ENCODE measurements at regions not wholly inside any gene's neighbourhood (a gene's known extent, or its start where the extent isn't known, plus 50 kb on each side); places are given as distances from the start of the nearest gene placed in this dataset.

- no peaks in the 10 kb centered on the region for H4K20me1 ChIP-seq (ENCODE audit: insufficient read depth, low read length)
- no peaks in the 10 kb centered on the region for H3K36me3 ChIP-seq (ENCODE audit: insufficient read depth, low read length)
- no peak overlapping the region for H3K4me3 ChIP-seq (ENCODE audit: low read depth, low read length, poor library complexity, severe bottlenecking)
- POLR2A ChIA-PET: no interaction called here
- BruUV-seq (replicated peaks): no TSS peak
- DNase-seq (ENCODE audit: low spot score): no peak
- no peaks in the 10 kb centered on the region for H3K79me2 ChIP-seq (ENCODE audit: insufficient read depth, low read depth, low read length)
- CTCF ChIA-PET (ENCODE audit: unreplicated experiment): no interaction called here
- H3K9me3 ChIP-seq (ENCODE audit: low read length): no peaks in the 10 kb centered on the region
- H3K4me2 ChIP-seq (ENCODE audit: low read length): no peak overlapping the region
- no peaks in the 10 kb centered on the region for H3K9me2 ChIP-seq (ENCODE audit: insufficient read depth, low read length)
- no peak overlapping the region for H2AFZ ChIP-seq (ENCODE audit: low read length)
- peaks cover 58% of the 10 kb centered on the region for H3K4me1 ChIP-seq (ENCODE audit: insufficient read depth, low read length, poor library complexity, severe bottlenecking)
- TF ChIP-seq CTCF (conservative IDR thresholded peaks at IDR 0.05; ENCODE audit: low read length) (no peak), EZH2phosphoT487 (IDR thresholded peaks at IDR 0.05; ENCODE audit: borderline replicate concordance, low read depth, low read length) (no peak)
- no peak overlapping the region for H3K27ac ChIP-seq (ENCODE audit: low read depth, low read length, poor library complexity, severe bottlenecking)
- intact Hi-C loops (cut with micrococcal nuclease; ENCODE audit: unreplicated experiment): loop anchor here (5.0 kb wide), 1 partner anchor 404 kb away; the partner anchor contains the start of gene TLE3
These were observed 262.1 kb downstream of the UACA start for GRCh38 chr15:70501121-70501727.

GRCh38 chr15:70499791-70500190, 263.6 kb downstream of the UACA start:
- H3K4me3 ChIP-seq (ENCODE audit: low read depth, low read length, poor library complexity, severe bottlenecking): no peak overlapping the region
- H3K9me3 ChIP-seq (ENCODE audit: low read length): no peaks in the 10 kb centered on the region
- no peaks in the 10 kb centered on the region for H3K79me2 ChIP-seq (ENCODE audit: insufficient read depth, low read depth, low read length)
- H3K36me3 ChIP-seq (ENCODE audit: insufficient read depth, low read length): no peaks in the 10 kb centered on the region
- no peak for DNase-seq (ENCODE audit: low spot score)
- H4K20me1 ChIP-seq (ENCODE audit: insufficient read depth, low read length): no peaks in the 10 kb centered on the region
- POLR2A ChIA-PET: no interaction called here
- intact Hi-C loops (cut with micrococcal nuclease; ENCODE audit: unreplicated experiment): loop anchor here (5.0 kb wide), 1 partner anchor 402 kb away; the partner anchor contains the start of gene TLE3
- CTCF ChIA-PET (ENCODE audit: unreplicated experiment): no interaction called here
- no peak overlapping the region for H3K27ac ChIP-seq (ENCODE audit: low read depth, low read length, poor library complexity, severe bottlenecking)
- BruUV-seq (replicated peaks): no TSS peak
- H3K4me1 ChIP-seq (ENCODE audit: insufficient read depth, low read length, poor library complexity, severe bottlenecking): peaks cover 57% of the 10 kb centered on the region
- no peak overlapping the region for H2AFZ ChIP-seq (ENCODE audit: low read length)
- no peaks in the 10 kb centered on the region for H3K9me2 ChIP-seq (ENCODE audit: insufficient read depth, low read length)
- TF ChIP-seq CTCF (conservative IDR thresholded peaks at IDR 0.05; ENCODE audit: low read length): no peak
- TF ChIP-seq EZH2phosphoT487 (IDR thresholded peaks at IDR 0.05; ENCODE audit: borderline replicate concordance, low read depth, low read length): no peak
- no peak overlapping the region for H3K4me2 ChIP-seq (ENCODE audit: low read length)

GRCh38 chr15:70498096-70498626, 265.2 kb downstream of the UACA start:
- intact Hi-C loops (cut with micrococcal nuclease; ENCODE audit: unreplicated experiment): no loop called here
- no peak for TF ChIP-seq CTCF (conservative IDR thresholded peaks at IDR 0.05; ENCODE audit: low read length)
- no peaks in the 10 kb centered on the region for H3K9me2 ChIP-seq (ENCODE audit: insufficient read depth, low read length)
- H3K4me3 ChIP-seq (ENCODE audit: low read depth, low read length, poor library complexity, severe bottlenecking): no peak overlapping the region
- CTCF ChIA-PET (ENCODE audit: unreplicated experiment): no interaction called here
- no peak overlapping the region for H3K27ac ChIP-seq (ENCODE audit: low read depth, low read length, poor library complexity, severe bottlenecking)
- no peak for DNase-seq (ENCODE audit: low spot score)
- H3K4me2 ChIP-seq (ENCODE audit: low read length): no peak overlapping the region
- no peak overlapping the region for H2AFZ ChIP-seq (ENCODE audit: low read length)
- BruUV-seq (replicated peaks): no TSS peak
- POLR2A ChIA-PET: no interaction called here
- no peaks in the 10 kb centered on the region for H3K79me2 ChIP-seq (ENCODE audit: insufficient read depth, low read depth, low read length)
- no peaks in the 10 kb centered on the region for H4K20me1 ChIP-seq (ENCODE audit: insufficient read depth, low read length)
- H3K4me1 ChIP-seq (ENCODE audit: insufficient read depth, low read length, poor library complexity, severe bottlenecking): peaks cover 57% of the 10 kb centered on the region
- no peaks in the 10 kb centered on the region for H3K36me3 ChIP-seq (ENCODE audit: insufficient read depth, low read length)
- no peaks in the 10 kb centered on the region for H3K9me3 ChIP-seq (ENCODE audit: low read length)

Data from OCI-LY7 (cell line).